Adipocyte (in vitro differentiated cells): ENCODE measurements at regions not wholly inside any gene's neighbourhood (a gene's known extent, or its start where the extent isn't known, plus 50 kb on each side); places are given as distances from the start of the nearest gene placed in this dataset.

Source experiments
- DNase-seq: peaks from one replicate; pipeline ENCODE4 v3.0.0-alpha.2; 2015; ENCODE audit warnings: low read depth
- H3K27me3 ChIP-seq: replicated peaks from 2 replicates; pipeline ENCODE4 v1.7.0; 2013; ENCODE audit warnings: mild to moderate bottlenecking, low read length, moderate library complexity; ENCODE audit not compliant: control insufficient read depth, insufficient read depth
- H3K36me3 ChIP-seq: 2 replicates; pipeline ENCODE4 v1.7.0; 2013; ENCODE audit warnings: low read length, mild to moderate bottlenecking, moderate library complexity; ENCODE audit not compliant: control insufficient read depth, insufficient read depth, severe bottlenecking
- H3K4me1 ChIP-seq: 2 replicates; pipeline ENCODE4 v1.7.0; 2013; ENCODE audit warnings: mild to moderate bottlenecking, low read length, moderate library complexity; ENCODE audit not compliant: control insufficient read depth, insufficient read depth
- H3K4me3 ChIP-seq: 2 replicates; pipeline ENCODE4 v1.7.0; 2013; ENCODE audit warnings: mild to moderate bottlenecking, low read length, moderate library complexity
- H3K9ac ChIP-seq: 2 replicates; pipeline ENCODE4 v1.7.0; 2013; ENCODE audit warnings: mild to moderate bottlenecking, low read length, moderate library complexity
- H3K9me3 ChIP-seq: 2 replicates; pipeline ENCODE4 v1.7.0; 2013; ENCODE audit warnings: mild to moderate bottlenecking, low read length, moderate library complexity; ENCODE audit not compliant: control insufficient read depth

DNA sequence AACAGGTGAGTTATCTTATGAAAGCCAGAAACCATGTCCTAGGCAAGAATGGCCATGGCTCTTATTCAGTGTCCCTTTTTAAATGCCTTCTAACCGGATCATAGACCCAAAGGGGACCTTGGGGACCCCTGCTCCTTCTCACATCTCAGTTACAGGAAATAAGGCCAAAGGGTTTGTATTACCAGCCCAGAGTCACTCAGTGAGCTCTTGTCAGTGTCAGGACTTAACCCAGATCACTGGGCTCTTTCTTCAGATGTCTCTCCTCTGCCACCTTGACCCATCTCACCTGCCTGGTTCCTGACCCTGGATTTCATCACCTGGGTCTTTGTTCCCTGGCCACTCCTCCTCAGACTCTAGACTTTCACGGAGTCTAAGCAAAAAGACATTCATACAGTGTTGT, 556.7 kb downstream of the CMPK2 start:
- Histone ChIP-seq H3K36me3 (no peaks in the 10 kb centered on the region), H3K4me1 (no peaks in the 10 kb centered on the region), H3K9me3 (no peaks in the 10 kb centered on the region), H3K9ac (no peak overlapping the region), H3K4me3 (no peak overlapping the region), H3K27me3 (peaks cover 3% of the 10 kb centered on the region)
- DNase-seq: no peak

DNA sequence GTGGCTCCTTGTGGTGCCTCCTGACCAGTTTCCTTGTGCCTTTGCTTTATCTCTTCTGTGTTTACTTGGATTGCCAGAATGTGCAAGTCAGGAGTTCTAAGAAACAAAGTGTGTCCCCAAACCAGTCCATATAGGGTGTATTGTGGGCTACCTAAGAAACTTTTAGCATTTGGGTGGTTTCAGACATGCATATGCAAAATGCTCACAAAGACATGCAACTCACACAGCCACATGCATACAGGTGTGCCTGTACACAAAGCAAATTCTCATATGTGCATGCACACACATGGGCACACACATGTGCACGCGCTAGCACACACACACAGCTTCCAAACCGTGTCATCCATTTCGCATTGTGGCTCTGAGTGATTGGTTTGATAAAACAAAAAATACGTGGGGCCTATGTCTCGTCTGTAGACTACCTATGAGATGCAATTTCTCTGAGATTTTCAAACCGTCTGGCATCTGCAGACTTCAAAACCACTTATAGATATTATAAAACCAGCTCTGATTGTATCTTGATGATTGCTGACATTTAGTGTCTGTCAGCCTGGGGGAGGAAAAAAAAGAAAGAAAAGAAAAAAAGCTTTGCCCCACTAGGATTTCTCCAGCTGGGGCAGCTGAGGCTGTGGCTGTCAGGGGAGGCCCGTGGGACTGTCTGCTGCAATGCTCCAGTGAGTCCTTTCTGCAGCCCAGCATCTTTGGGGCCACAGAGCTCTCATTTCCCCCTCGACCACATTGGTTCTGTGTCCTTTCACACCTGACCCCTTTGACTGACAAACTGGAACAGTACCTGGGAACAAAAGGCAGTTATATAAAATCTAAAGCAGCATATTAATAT, 556.1 kb downstream of the CMPK2 start:
- Histone ChIP-seq H3K27me3 (peaks cover 3% of the 10 kb centered on the region), H3K4me3 (no peak overlapping the region), H3K9me3 (peaks cover 3% of the 10 kb centered on the region), H3K9ac (no peak overlapping the region), H3K36me3 (no peaks in the 10 kb centered on the region), H3K4me1 (no peaks in the 10 kb centered on the region)
- DNase-seq: no peak

DNA sequence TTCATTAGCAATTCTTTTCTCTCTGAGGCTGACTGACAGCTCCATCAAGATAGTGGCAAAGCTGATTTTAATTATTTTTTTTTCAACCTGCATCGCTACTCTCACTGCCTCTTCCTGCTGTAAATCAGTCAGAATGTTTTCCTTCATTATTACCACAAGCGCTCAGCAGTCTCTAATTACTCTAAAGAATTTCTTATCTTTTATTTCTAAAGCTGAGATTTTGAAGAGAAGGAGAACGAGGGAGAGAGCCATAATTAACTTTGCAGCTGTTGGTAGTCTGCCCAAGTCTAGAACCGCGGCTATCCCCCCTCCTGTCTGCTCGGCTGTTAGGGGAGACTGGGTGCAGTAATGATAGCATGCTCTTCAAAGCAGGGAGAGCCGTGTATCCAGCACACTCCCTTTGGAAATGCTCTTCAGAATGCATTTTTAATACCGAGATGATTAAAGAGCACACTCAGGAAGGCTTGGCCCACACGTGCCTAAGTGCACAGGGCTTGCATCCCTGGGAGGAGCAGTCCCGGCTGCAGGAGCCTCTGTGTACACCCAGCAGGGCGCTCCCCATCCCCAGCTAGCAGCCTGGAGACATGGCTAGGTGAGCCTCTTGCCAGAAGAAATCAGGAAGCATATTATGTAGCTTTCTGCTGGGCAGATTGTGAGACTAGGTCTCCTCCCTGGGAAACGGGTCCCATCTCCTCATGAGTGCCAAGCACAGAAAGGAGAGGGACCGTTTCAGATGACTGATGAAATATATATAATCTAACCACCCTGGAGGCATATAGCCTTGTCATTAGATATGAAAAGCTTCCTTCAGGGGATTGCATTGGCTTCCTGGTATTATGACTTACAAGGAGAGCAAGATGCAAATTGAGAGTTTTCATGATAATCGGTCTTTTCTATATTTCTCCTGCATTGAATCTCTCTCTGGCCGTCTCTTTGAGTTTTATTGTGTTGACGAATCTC, 555.2 kb downstream of the CMPK2 start:
- H3K27me3 ChIP-seq: peaks cover 3% of the 10 kb centered on the region
- no peak overlapping the region for H3K4me3 ChIP-seq
- no peak overlapping the region for H3K9ac ChIP-seq
- H3K9me3 ChIP-seq: peaks cover 3% of the 10 kb centered on the region
- no peaks in the 10 kb centered on the region for H3K36me3 ChIP-seq
- no peaks in the 10 kb centered on the region for H3K4me1 ChIP-seq
- no peak for DNase-seq

DNA sequence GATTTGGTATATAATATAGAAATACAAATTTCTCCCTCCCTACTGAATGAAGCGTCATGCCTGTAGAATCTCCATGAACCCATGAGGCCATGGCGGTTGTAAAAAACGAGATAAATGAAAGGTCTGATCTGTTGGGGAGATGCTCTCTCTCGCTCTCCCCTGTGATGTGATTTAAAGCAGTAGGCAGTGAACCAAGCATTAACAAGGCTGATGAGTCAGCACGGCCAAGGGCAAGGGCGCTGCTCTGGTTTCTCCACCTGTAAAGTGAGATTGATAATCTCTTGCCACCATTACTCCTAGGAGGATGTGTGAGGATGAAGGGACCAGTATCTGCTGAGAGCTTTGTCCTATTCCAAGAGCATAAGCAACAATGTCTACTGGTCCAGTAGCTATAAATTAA, 553.3 kb downstream of the CMPK2 start:
- H3K9ac ChIP-seq: no peak overlapping the region
- peaks cover 3% of the 10 kb centered on the region for H3K9me3 ChIP-seq
- no peaks in the 10 kb centered on the region for H3K36me3 ChIP-seq
- H3K4me3 ChIP-seq: no peak overlapping the region
- H3K27me3 ChIP-seq: peaks cover 3% of the 10 kb centered on the region
- no peaks in the 10 kb centered on the region for H3K4me1 ChIP-seq
- no peak for DNase-seq

DNA sequence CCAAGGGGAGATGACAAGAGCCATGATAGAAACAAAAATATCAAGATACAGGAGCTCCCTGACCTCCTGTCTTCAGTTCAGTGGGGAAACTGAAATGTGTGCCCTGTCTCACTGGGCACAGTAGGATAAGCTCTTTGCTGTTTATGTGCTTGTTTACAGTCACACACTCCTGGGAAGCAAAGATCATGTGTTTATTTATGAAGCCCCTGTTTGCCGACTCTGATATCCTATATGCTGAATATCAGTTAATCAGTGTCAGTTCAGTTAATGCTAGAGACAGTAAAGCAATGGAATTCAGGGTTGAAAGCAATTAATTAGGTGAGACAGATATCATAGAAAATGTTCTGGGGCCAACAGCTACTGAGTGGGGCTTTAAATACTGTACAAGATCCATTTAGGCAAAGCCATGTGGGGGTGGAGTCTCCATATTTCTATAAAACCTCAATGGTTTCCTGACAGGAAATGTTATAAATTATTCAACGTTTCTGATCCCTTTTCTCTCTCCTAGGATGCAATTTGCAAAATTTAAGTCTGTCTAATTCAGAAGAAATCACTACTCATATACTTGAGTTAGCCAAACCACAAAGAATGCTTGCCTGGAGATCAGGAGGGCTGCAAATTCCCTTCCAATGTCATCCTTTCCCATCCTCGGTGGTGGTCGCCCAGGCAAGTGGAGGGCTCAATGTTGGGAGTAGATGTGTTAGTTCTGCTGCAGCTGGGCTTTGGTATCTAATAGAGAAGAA, 551.3 kb downstream of the CMPK2 start:
- no peaks in the 10 kb centered on the region for H3K4me1 ChIP-seq

DNA sequence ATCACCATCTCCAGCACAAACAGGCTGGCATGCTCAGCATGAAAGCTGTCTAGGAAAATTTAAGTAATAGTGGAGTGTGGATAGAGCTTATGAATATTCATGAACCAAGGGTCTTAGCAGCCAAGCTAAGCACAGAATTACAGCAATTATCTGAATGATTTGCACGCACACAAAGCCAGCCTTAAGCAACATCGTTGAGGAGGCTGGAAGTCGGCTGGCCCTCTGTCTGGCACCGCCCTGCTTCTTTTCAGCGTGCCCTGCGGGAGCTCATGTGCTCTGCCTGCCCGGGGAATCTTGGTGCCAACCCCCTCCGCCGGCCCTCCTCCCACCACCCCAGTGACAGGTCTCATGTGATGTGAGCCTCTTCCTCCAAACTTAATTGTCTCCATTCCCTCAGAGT, 540.1 kb downstream of the CMPK2 start:
- Histone ChIP-seq H3K4me3 (no peak overlapping the region), H3K9ac (no peak overlapping the region)
- no peak for DNase-seq

More for the DNA sequence above, 551.3 kb downstream of the CMPK2 start:
- no peak for DNase-seq
- Histone ChIP-seq H3K36me3 (no peaks in the 10 kb centered on the region), H3K27me3 (peaks cover 3% of the 10 kb centered on the region), H3K9me3 (peaks cover 3% of the 10 kb centered on the region), H3K4me3 (no peak overlapping the region), H3K9ac (no peak overlapping the region)

DNA sequence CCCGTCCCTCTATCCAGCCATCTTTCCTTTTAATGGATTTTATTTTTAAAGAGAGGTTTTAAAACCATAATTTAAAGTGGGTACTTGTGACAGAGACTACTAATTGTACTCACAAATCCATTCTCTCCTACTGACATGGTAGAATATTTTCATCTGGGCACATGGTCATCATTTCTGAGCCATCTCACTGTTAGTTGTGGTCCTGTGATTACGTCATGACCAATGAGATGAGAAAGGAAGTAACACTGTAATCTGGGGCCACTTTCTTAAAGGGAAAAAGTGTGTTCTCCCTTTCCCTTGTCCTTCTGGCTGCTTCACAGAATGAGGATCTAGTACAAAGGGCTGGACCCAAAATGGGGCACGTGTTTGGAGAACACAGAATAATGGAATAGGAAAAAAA, 538.7 kb downstream of the CMPK2 start:
- no peak for DNase-seq
- Histone ChIP-seq H3K36me3 (no peaks in the 10 kb centered on the region), H3K4me1 (no peaks in the 10 kb centered on the region), H3K4me3 (no peak overlapping the region), H3K9ac (no peak overlapping the region), H3K27me3 (no peaks in the 10 kb centered on the region), H3K9me3 (peaks cover 4% of the 10 kb centered on the region)

More for the DNA sequence above, 540.1 kb downstream of the CMPK2 start:
- H3K36me3 ChIP-seq: no peaks in the 10 kb centered on the region
- H3K9me3 ChIP-seq: peaks cover 4% of the 10 kb centered on the region
- H3K4me1 ChIP-seq: no peaks in the 10 kb centered on the region
- no peaks in the 10 kb centered on the region for H3K27me3 ChIP-seq

DNA sequence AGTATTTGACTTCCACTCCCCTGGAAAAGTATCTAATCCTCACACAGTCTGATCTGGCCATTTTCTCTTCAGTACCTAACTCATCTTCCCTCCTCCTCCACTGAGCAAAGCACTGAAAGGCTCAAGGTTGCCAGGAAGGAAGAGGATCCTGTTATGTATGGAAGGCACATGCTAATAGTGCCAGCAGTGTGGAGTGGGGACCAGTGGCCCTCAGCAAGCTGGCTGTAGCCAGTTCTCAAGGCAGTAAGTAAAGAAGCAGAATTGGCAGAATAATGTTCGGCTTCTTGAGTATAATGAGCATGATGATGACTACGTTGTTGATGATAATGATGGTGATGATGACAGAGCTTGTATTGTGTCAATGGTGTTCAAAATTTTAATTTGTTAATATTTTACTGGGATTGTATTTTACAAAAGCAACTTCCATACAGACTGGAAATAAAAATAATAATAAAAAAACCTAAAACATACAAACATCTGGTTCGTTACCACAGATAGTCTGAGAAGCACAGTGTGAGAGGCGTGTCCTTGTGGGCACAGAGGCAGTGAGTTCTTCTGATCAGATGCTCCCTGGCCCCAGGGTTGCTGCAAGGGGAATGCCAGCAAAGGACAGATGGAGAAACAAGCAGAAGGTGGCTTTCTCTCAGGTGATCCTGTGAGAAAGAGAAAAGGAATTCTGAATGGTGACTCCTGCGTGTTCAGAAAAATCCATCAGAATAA, 528.8 kb downstream of the CMPK2 start:
- H3K27me3 ChIP-seq: no peaks in the 10 kb centered on the region
- no peak for DNase-seq
- H3K36me3 ChIP-seq: no peaks in the 10 kb centered on the region
- no peak overlapping the region for H3K4me3 ChIP-seq
- no peak overlapping the region for H3K9ac ChIP-seq
- no peaks in the 10 kb centered on the region for H3K4me1 ChIP-seq
- H3K9me3 ChIP-seq: no peaks in the 10 kb centered on the region

DNA sequence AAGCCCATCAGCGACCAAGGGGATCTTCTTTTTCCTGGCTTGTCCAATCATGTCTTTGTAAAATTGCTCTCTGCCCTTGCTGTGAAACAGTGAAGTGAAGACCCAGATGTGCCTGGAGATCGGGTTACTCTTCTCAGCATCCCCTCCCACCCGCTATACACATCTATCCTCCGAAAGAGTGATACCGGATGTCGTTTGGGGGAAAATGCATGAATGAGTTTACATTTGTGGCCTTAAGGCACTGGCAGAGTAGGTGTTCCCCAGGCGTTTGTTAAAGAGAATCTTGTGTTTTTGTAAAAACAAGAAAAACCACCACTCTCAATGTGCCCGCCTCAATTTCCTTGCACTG, 528.3 kb downstream of the CMPK2 start:
- no peaks in the 10 kb centered on the region for H3K4me1 ChIP-seq
- H3K4me3 ChIP-seq: no peak overlapping the region
- H3K9ac ChIP-seq: no peak overlapping the region
- H3K9me3 ChIP-seq: no peaks in the 10 kb centered on the region
- no peaks in the 10 kb centered on the region for H3K36me3 ChIP-seq
- H3K27me3 ChIP-seq: no peaks in the 10 kb centered on the region
- DNase-seq: no peak

DNA sequence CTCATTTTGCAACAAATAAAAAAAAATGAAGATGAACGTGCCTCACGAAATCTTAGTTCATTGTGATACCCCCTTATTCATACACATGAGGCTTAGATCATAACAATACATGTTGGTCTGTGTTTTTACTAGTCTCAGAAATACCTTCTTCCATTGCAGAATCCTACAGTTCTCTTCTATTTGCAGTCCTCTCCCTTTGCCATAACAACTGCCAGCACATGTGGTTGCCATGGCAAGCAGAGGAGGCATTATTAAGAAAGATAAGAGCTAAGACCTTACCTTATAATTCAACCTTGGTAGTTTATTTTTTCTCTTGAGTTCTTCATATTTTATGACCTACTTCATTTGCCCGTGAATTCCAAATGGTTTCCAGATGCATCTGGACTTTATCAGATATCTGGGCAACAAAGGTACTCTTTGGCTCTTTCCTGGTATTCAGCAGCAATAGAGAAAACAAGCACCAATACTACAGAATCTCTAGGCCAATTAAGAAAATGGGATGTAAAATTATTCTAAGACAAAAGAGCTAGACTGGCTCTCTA, 524.0 kb downstream of the CMPK2 start:
- Histone ChIP-seq H3K27me3 (no peaks in the 10 kb centered on the region), H3K4me1 (no peaks in the 10 kb centered on the region), H3K4me3 (no peak overlapping the region), H3K9me3 (peaks cover 5% of the 10 kb centered on the region), H3K36me3 (no peaks in the 10 kb centered on the region), H3K9ac (no peak overlapping the region)
- no peak for DNase-seq
